ENCODE measurements at regions not wholly inside any gene's neighbourhood (a gene's known extent, or its start where the extent isn't known, plus 50 kb on each side); places are given as distances from the start of the nearest gene placed in this dataset.
A peak's percentile ranks its signal among the peaks of the same experiment; 100 is the strongest.
"Not testable (repeated sequence)": the region's sequence is repeated elsewhere in the genome, so short reads cannot be mapped to it uniquely, and the experiment has no call there.

DNA sequence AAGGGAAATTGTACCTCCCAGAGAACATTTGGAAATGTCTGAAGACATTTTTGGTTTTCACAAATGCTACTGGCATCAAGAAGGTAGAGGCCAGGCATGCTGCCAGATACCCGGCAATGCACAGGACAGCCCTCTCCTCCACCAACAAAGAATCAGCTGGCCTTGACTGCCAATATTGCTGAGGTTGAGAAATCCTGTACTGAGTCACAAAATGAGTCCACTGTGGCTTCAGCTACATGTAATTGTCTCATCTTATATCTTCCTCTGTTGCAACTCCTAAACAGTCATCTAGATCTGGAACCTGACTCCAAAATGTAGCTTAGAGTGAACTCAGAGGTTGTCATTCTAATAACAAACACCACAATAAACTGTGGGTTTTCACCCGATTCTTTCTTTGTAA, 327.5 kb upstream of the POGK start:
- peak; percentile 6 for DNase-seq

DNA sequence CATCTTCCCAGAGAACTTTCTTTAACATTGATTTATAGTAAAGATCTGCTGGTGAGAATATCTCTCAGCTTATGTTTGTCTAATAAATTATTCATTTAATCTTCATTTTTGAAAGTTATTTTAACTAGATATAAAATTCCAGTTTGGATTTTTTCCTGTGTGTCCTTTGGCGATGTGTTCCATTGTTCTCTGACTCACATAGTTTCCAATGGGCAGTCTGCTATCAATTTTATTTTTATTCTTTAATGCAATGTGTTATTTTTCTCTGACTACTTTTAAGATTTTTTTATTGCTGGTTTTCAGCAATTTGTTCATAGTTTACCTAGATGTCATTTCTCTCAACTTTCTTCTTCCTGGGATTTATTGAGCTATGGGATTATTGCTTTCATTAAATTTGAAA, 325.2 kb upstream of the POGK start:
- DNase-seq: no peak

DNA sequence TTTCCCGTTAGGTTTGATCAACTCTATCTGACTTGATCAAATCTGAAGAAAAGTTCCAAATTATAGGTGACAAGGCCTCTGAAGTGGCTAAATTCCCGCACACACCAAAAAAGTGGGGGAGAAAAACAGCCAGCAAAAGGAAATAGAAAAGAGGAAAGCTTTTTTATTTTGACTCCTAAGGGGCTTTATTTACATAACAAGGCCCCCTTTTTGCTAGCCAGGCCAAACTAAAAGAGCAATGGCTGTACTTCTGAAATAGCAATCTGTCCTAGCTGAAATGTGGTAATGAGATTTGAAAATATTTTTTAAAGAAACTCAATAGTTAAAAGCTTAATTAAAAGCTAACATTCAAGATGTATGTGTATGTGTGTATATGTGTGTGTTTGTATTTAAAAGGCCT, 311.5 kb upstream of the POGK start:
- DNase-seq: no peak

DNA sequence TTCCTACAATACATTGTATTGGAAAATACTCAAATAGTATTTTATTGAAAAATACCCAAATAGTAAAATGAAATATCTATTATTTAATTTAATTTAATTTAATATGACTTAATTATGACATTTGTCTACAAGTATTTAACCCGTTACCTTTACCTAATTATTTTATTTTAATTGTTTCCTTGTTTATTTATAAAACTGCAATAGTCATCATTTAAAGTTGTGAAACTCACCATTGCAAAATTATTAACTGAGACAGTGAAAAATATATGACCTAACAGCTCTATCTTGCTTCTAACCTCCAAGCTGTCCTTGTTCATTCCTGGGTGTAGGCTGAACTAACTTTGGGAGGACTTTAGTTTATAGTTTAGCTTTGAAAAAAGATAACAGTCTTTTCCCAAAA, 300.6 kb upstream of the POGK start:
- no peak for DNase-seq

GRCh38 chr1:166544036-166544435, 295.2 kb upstream of the POGK start:
- no peak for DNase-seq

DNA sequence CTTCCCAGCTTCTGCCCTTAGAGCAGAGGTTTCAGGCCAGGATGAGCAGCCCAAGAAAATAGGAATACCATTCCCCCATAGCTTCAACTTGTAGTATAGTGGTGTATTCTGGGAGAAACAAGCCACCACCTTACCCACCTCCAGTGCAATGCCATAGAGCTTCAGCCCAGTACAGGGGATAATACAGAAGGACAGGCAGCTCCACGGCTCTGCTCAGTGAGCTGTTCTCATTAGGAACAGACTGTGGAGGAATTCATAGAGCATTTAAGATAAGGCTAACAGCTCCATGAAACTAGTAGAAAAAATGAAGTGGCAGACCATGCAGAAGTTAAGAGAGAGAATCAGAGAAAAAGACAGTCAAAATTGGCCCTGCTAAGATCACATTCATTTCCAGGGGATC, 294.7 kb upstream of the POGK start:
- DNase-seq: no peak

DNA sequence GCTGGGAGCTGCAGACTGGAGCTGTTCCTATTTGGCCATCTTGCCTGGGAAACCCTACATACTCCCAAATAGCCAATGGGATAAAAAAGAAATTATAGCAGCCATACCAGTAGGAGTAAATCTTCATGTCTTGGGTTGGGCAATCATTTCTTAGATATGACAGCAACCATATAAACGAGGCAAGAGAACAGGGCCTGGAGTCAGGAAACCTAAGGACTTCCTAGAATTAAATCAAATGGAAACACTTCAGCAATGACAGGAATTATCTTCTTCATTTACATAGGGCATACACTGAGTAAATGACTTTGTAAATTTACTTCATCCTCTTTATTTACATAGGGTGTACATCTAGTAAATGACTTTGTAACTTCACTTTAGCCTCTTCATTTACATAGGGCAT, 286.6 kb upstream of the POGK start:
- no peak for DNase-seq

- DNase-seq: no peak
Observed at GRCh38 chr1:166570954-166571353, 268.3 kb upstream of the POGK start.

GRCh38 chr1:166573199-166573598, 266.1 kb upstream of the POGK start:
- no peak for DNase-seq

DNA sequence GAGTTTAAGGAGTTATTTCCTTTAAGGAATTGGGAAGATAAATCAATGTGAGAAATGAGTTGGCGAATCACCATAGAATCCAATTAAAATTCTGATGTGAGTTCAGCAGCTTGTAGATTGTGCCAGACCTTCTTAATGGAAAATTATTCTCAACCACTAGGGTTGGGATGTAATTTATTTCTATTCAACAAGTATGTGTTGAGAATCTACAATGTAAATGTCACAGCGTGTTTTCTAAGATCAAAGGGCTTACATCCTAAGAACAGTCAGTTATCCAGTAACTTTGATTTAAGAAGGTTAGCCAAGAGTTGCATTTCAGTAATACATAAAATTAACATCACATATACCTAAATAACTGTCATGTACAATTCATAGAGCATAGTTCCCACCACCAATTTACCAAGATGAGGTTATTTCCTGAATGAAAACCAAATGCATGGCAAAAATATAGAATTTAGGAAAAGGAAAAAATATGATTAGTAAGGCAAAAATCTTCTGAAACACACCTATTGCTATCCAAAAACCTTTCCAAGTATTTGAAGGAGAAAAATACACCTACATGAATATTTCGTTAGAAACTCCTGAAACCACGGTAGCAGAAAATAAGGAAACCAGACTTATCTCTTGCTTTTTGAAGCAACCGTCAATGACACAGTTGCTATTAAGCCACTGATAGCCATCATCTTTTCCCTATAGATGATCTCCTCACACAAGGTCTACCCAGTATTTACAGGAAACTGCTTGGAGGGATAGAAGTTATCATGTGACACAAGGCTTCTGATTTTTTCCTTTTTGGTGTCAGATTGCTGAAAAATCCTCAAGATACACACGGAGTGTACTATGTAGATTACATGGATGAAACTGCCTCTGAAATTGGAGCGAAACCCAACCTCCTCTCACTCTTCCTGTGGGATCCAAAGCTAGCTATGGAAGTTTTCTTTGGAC, 259.4 kb upstream of the POGK start:
- DNase-seq: no peak

DNA sequence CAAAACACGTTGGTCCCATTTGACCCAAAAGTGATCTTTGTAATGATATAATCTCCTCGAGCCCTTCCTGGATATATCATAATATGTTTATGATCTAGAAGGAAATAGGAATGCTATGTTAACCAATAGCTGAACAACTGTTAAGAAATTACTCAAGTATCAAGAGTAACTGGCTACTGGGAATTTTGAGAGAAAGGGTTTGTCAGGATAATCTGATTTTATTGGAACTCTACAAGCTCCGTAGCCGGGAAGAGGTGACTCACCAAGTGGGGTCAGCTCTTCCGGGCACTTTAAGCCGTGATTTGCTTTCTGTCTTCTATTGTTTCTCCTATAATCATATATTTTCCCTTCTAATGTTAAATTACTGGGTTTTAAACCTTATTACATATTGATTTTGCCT, 250.5 kb upstream of the POGK start:
- DNase-seq: no peak

GRCh38 chr1:166590161-166590560, 249.1 kb upstream of the POGK start:
- DNase-seq: no peak

- no peak for DNase-seq
Observed at GRCh38 chr1:166594646-166595045, 244.6 kb upstream of the POGK start.

GRCh38 chr1:166597516-166597915, 241.8 kb upstream of the POGK start:
- DNase-seq: no peak

GRCh38 chr1:166600574-166600973, 238.7 kb upstream of the POGK start:
- DNase-seq: no peak

GRCh38 chr1:166601650-166602278, 237.5 kb upstream of the POGK start:
- no peak for DNase-seq

DNA sequence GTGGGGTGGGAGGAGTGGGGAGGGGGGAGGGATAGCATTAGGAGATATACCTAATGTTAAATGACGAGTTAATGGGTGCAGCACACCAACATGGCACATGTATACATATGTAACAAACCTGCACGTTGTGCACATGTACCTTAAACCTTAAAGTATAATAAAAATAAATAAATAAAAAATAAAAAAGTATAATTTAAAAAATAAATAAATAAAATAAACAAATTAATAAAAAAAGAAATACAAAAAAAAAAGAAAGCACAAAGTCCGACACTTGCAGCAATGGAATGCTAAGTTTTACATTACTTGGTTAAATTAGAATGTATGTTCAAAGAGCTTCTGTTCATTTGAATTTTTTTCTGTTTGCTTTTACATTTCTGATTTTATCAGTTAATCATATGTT, 236.5 kb upstream of the POGK start:
- DNase-seq: not testable (repeated sequence)

- DNase-seq: no peak
Observed at GRCh38 chr1:166603296-166603695, 236.0 kb upstream of the POGK start.

GRCh38 chr1:166605137-166605536, 234.1 kb upstream of the POGK start:
- DNase-seq: no peak

DNA sequence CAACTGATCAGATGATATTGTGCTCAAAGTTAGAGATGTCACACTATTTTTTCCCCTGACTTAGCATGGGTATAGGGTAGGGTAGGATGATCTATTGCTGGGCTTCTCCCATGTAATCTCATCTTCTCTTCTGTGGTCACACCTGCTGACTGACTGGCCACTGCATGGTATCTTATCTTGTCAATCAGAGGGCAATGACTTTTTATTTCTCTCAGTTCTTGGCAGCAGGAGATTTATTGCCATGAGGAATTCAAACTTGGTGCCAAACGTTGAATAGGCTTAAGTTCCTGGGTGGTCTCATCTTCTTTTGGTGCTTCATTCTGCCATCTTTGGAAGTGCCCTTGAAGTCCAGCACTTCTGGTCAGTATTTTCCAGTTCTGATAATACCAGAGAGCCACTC, 226.4 kb upstream of the POGK start:
- DNase-seq: no peak

GRCh38 chr1:166616206-166616605, 223.1 kb upstream of the POGK start:
- DNase-seq: no peak

DNA sequence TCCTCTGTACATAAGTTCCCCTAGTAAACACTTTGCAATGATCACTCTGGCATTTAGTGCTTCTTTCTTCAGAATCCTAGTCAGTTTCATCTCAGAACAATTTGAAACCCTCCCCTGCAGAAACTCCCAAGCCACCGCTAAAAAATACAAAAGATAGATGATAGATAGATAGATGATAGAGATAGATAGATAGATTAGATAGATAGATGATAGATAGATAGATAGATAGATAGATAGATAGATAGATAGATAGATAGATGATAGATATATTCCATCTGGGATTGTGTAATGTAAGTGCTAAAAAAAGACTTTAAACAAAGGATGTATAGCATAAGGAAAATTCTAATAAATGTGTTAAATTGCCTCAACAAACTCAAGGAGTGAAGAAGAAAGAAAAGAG, 212.6 kb upstream of the POGK start:
- no peak for DNase-seq

DNA sequence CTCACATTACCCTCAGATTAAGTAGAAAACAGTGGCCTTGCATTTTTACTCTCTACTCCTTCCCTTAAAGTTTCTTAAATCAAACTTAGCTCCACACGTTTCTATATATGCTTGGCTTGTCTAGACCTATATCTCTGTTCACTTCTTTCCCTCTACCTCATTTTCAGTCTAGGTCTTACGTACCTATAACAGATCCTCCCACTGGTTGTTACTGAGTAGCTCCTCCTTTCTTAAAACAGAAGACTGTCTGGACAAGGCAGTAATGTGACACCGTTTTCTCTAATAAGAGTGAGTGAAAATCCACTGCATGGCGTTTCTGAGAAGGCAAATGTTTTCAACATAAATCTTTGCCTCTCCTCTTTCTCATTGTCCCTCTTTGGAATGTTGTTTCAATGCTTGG, 211.7 kb upstream of the POGK start:
- DNase-seq: no peak

GRCh38 chr1:166628259-166628658, 211.0 kb upstream of the POGK start:
- no peak for DNase-seq

DNA sequence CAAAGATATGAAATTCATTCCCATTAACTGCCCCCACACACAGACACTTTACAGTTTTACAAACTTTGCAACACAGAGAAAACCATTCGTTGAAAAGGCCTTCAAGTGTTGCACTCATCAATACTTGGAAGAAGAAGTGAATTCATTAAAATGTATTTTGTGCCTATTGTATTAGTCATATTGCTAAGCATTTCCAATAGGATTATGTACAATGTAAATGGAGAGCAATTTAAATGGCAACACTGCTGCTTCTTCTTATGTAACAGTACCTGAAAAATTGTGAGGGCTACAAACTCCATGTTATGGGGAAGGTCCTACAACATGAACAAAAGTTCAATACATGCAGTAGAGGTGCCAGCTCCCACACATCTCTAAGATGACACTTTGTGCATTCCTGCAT, 209.3 kb upstream of the POGK start:
- no peak for DNase-seq
